H1 (cell line): ENCODE measurements at regions not wholly inside any gene's neighbourhood (a gene's known extent, or its start where the extent isn't known, plus 50 kb on each side); places are given as distances from the start of the nearest gene placed in this dataset.

ENCODE experiments used
- CTCF ChIA-PET: fragments of 300-600 bp; sonication (Branson Sonifier 250); formaldehyde crosslinking; loops from one replicate; lab custom pipeline; 2021; ENCODE audit not compliant: partially characterized antibody; lab: Charles Lee
- POLR2A ChIA-PET: fragments of 300-600 bp; sonication (Branson Sonifier 250); formaldehyde crosslinking; loops from one replicate; lab custom pipeline; 2021; ENCODE audit warnings: inconsistent platforms; ENCODE audit not compliant: partially characterized antibody; lab: Charles Lee
- DNase-seq, 2 experiments: peaks; one replicate each; pipeline versions ENCODE4 v3.0.0 to v3.0.0-alpha.2; 2010 to 2022; ENCODE audit warnings: low spot score in 2 of 2, low read depth in 1 of 2, mixed read lengths in 1 of 2
- FAIRE-seq: peaks from 2 replicates; lab custom pipeline; 2011; peaks lifted over from hg19 to GRCh38; lab: Jason Lieb, UNC
- H2AFZ ChIP-seq: 2 replicates; pipeline ENCODE4 v1.8.1; 2012; ENCODE audit warnings: low read length, inconsistent platforms
- H2AK5ac ChIP-seq: 2 replicates; pipeline ENCODE4 v1.6.1; 2013; ENCODE audit warnings: low read depth, low read length
- H2BK120ac ChIP-seq: replicated peaks from 2 replicates; pipeline ENCODE3; 2013; ENCODE audit warnings: low read depth, low read length, inconsistent platforms
- H2BK12ac ChIP-seq: 2 replicates; pipeline ENCODE4 v1.6.1; 2013; ENCODE audit warnings: low read depth, low read length
- H2BK15ac ChIP-seq: 2 replicates; pipeline ENCODE4 v1.6.1; 2013; ENCODE audit warnings: low read length
- H2BK20ac ChIP-seq: 2 replicates; pipeline ENCODE4 v1.6.1; 2013; ENCODE audit warnings: low read length
- H2BK5ac ChIP-seq: 2 replicates; pipeline ENCODE4 v1.6.1; 2013; ENCODE audit warnings: low read depth, low read length
- H3K14ac ChIP-seq: 2 replicates; pipeline ENCODE4 v1.6.1; 2013; ENCODE audit warnings: inconsistent platforms; ENCODE audit not compliant: insufficient read length
- H3K18ac ChIP-seq: 2 replicates; pipeline ENCODE4 v1.6.1; 2013; ENCODE audit warnings: low read length; ENCODE audit errors: extremely low read depth
- H3K23ac ChIP-seq: 2 replicates; pipeline ENCODE4 v1.6.1; 2013; ENCODE audit warnings: inconsistent platforms; ENCODE audit not compliant: insufficient read length
- H3K23me2 ChIP-seq: 2 replicates; pipeline ENCODE4 v1.6.1; 2013; ENCODE audit warnings: low read depth, low read length
- H3K27ac ChIP-seq: 2 replicates; pipeline ENCODE4 v1.6.1; 2011; ENCODE audit warnings: low read depth, low read length, inconsistent platforms
- H3K27me3 ChIP-seq, 4 experiments: replicated peaks in 1 of 4; 1 replicate in 1 of 4; 2 replicates in 3 of 4; pipeline versions ENCODE4 v1.6.1 to v1.8.1; 2011 to 2013; ENCODE audit warnings: low read length in 3 of 4, mild to moderate bottlenecking in 3 of 4, inconsistent platforms in 2 of 4, mixed read lengths in 2 of 4, moderate library complexity in 1 of 4; ENCODE audit not compliant: control insufficient read depth in 3 of 4, insufficient read depth in 3 of 4; ENCODE audit errors: extremely low read depth in 1 of 4
- H3K36me3 ChIP-seq, 4 experiments: 2 replicates each; pipeline versions ENCODE4 v1.6.1 to v1.8.1; 2011 to 2013; ENCODE audit warnings: mild to moderate bottlenecking in 4 of 4, low read length in 3 of 4, moderate library complexity in 2 of 4, control low read depth in 1 of 4, inconsistent platforms in 1 of 4; ENCODE audit not compliant: insufficient read depth in 4 of 4, control insufficient read depth in 2 of 4
- H3K4ac ChIP-seq: replicated peaks from 2 replicates; pipeline ENCODE3; 2013; ENCODE audit warnings: low read length, low read depth, mixed read lengths, inconsistent platforms; ENCODE audit not compliant: insufficient read length
- H3K4me1 ChIP-seq, 4 experiments: replicated peaks in 1 of 4; 1 replicate in 1 of 4; 2 replicates in 3 of 4; pipeline versions ENCODE4 v1.6.1 to v1.8.1; 2011 to 2013; ENCODE audit warnings: low read length in 3 of 4, inconsistent platforms in 2 of 4, mixed read lengths in 1 of 4; ENCODE audit not compliant: insufficient read depth in 4 of 4, control insufficient read depth in 3 of 4
- H3K4me2 ChIP-seq, 2 experiments: 2 replicates each; pipeline versions ENCODE4 v1.6.1 to v1.8.1; 2011 to 2013; ENCODE audit warnings: low read depth in 2 of 2, low read length in 2 of 2, control low read depth in 1 of 2, inconsistent platforms in 1 of 2, mild to moderate bottlenecking in 1 of 2; ENCODE audit not compliant: insufficient read depth in 1 of 2
- H3K4me3 ChIP-seq, 4 experiments: fragments of 200-600, 300-600 bp in 1 of 4; sonication (generic), shearing (Covaris generic), sonication (Bioruptor Twin) in 1 of 4; 2 replicates each; pipeline versions ENCODE4 v1.5.1 to v1.8.1; 2011 to 2016; ENCODE audit warnings: low read length in 4 of 4, low read depth in 3 of 4, control low read depth in 2 of 4, inconsistent platforms in 2 of 4, mild to moderate bottlenecking in 2 of 4, mixed read lengths in 1 of 4, moderate library complexity in 1 of 4; ENCODE audit not compliant: insufficient read depth in 2 of 4; ENCODE audit errors: extremely low read depth in 1 of 4
- H3K56ac ChIP-seq: replicated peaks from 2 replicates; pipeline ENCODE3; 2013; ENCODE audit warnings: low read depth, mild to moderate bottlenecking, mixed read lengths, low read length, inconsistent platforms; ENCODE audit not compliant: insufficient read length
- H3K79me1 ChIP-seq: 2 replicates; pipeline ENCODE4 v1.6.1; 2013; ENCODE audit warnings: low read depth, low read length, control low read depth
- H3K79me2 ChIP-seq, 2 experiments: 2 replicates each; pipeline versions ENCODE4 v1.6.1 to v1.8.1; 2012 to 2013; ENCODE audit warnings: low read length in 2 of 2, mild to moderate bottlenecking in 2 of 2, inconsistent platforms in 1 of 2; ENCODE audit not compliant: insufficient read depth in 2 of 2, control insufficient read depth in 1 of 2
- H3K9ac ChIP-seq, 4 experiments: replicated peaks in 1 of 4; 1 replicate in 1 of 4; 2 replicates in 3 of 4; pipeline versions ENCODE4 v1.6.1 to v1.8.1; 2011 to 2013; ENCODE audit warnings: low read depth in 3 of 4, low read length in 3 of 4, control low read depth in 2 of 4, mild to moderate bottlenecking in 2 of 4, moderate library complexity in 2 of 4, inconsistent platforms in 1 of 4; ENCODE audit errors: extremely low read depth in 1 of 4
- H3K9me3 ChIP-seq, 2 experiments: 2 replicates each; pipeline versions ENCODE4 v1.6.1 to v1.8.1; 2012 to 2013; ENCODE audit warnings: mild to moderate bottlenecking in 2 of 2, moderate library complexity in 2 of 2, control low read depth in 1 of 2, inconsistent platforms in 1 of 2, low read depth in 1 of 2, low read length in 1 of 2, mixed read lengths in 1 of 2; ENCODE audit not compliant: insufficient read depth in 2 of 2
- H4K20me1 ChIP-seq, 2 experiments: replicated peaks in 1 of 2; 2 replicates each; pipeline versions ENCODE3 to v1.8.1; 2011 to 2013; ENCODE audit warnings: inconsistent platforms in 2 of 2, low read length in 2 of 2, mild to moderate bottlenecking in 1 of 2; ENCODE audit not compliant: insufficient read depth in 2 of 2, control insufficient read depth in 1 of 2
- H4K5ac ChIP-seq: 2 replicates; pipeline ENCODE4 v1.6.1; 2013; ENCODE audit warnings: low read length, low read depth, mixed read lengths, inconsistent platforms; ENCODE audit not compliant: insufficient read length
- H4K8ac ChIP-seq: 2 replicates; pipeline ENCODE4 v1.8.0; 2013; ENCODE audit warnings: mild to moderate bottlenecking, moderate library complexity, low read length, inconsistent platforms; ENCODE audit not compliant: insufficient read depth; ENCODE audit errors: extremely low read depth
- H4K91ac ChIP-seq: replicated peaks from 2 replicates; pipeline ENCODE3; 2013; ENCODE audit warnings: low read length, mixed read lengths, inconsistent platforms; ENCODE audit not compliant: insufficient read length
- BCL11A ChIP-seq, 2 experiments: IDR thresholded peaks; one replicate each; pipeline ENCODE4 v1.6.1; 2011; ENCODE audit warnings: low read depth in 2 of 2, low read length in 2 of 2, mild to moderate bottlenecking in 2 of 2
- RNF2 ChIP-seq: fragments of 200-900, 300-1000 bp; sonication (generic); IDR thresholded peaks from 2 replicates; pipeline ENCODE4 v1.7.1; 2016; ENCODE audit warnings: borderline replicate concordance, low read depth, mild to moderate bottlenecking, antibody characterized with exemption, low read length; ENCODE audit not compliant: poor library complexity, severe bottlenecking; ENCODE audit errors: missing control alignments
- SP1 ChIP-seq: IDR thresholded peaks from 2 replicates; pipeline ENCODE4 v1.6.1; 2011; ENCODE audit warnings: low read depth, low read length
- WGBS, 2 experiments: shearing (Covaris generic) in 1 of 2; methylation state at CpG; one replicate each; pipeline versions ENCODE4 v1.1.6 to v1.1.7; 2013 to 2015; ENCODE audit warnings: low lambda C conversion rate in 2 of 2, mixed read lengths in 2 of 2, inconsistent platforms in 1 of 2, low coverage in 1 of 2, missing lambda C conversion rate in 1 of 2; ENCODE audit not compliant: insufficient replicate concordance in 2 of 2, insufficient coverage in 1 of 2, insufficient read length in 1 of 2; ENCODE audit errors: extremely low coverage in 1 of 2, missing lambda C conversion rate in 1 of 2; 5-methylcytosine and 5-hydroxymethylcytosine counted together

DNA sequence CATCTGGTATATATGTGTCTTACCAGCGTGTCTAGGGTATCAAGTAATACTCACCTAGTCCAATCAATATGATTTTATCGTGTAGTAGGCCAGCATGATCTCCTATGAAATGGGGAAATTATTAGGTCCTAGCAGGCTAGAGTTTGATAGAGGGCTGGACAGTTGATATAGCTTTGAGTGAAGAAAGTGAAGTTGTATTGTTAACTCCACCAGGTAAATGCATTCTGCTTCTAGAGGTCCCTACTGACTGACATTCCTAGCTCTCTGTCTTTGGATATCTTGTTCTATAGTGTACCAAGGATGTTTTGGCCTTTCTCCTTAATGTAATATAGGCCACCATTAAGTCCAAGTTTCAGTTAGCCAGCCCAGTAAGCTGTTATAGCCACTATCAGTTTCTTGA lies 97.4 kb downstream of the EBNA1BP2 start:
- POLR2A ChIA-PET: interaction anchor here (1.1 to 2.5 kb wide), 5 partner anchors 13 to 162 kb away, joined by 3 to 13 read pairs (median 6); no protein-coding TSS in a partner anchor
- Histone ChIP-seq H3K14ac (no peak overlapping the region), H4K91ac (no peak overlapping the region), H3K27ac (no peak overlapping the region), H4K20me1 (no peaks in the 10 kb centered on the region), H3K79me2 (no peaks in the 10 kb centered on the region), H2BK5ac (no peak overlapping the region), H3K9me3 (no peaks in the 10 kb centered on the region), H3K4me3 (no peak overlapping the region), H3K27me3 (no peaks in the 10 kb centered on the region), H3K4me2 (no peak overlapping the region), H3K23me2 (no peaks in the 10 kb centered on the region), H2AK5ac (no peak overlapping the region), H2BK20ac (no peak overlapping the region; the same call in 1 of the 2 replicates), H3K23ac (no peak overlapping the region), H4K8ac (no peak overlapping the region), H2AFZ (no peak overlapping the region), H3K56ac (no peak overlapping the region), H2BK12ac (no peak overlapping the region), H3K79me1 (no peaks in the 10 kb centered on the region), H3K9ac (no peak overlapping the region), H2BK120ac (no peak overlapping the region), H3K36me3 (no peaks in the 10 kb centered on the region), H3K4me1 (peaks cover 0 to 8% (median 3%) of the 10 kb centered on the region in 4 experiments; a peak in 5 of 7 replicates), H3K18ac (no peak overlapping the region), H3K4ac (no peak overlapping the region), H2BK15ac (no peak overlapping the region), H4K5ac (no peak overlapping the region)
- CTCF ChIA-PET: interaction anchor here (0.7 to 12.1 kb wide), 33 partner anchors 10 to 340 kb away, joined by 3 to 353 read pairs (median 4); partner anchors contain the start of genes TMEM269 and ZNF691
- WGBS, 2 experiments: 91% methylated on average over 2 of the region's 2 CpGs; no CpG with 5 or more reads in 1 of the 2 experiments
- no peak for DNase-seq
- no peak for FAIRE-seq
- no peak for TF ChIP-seq SP1
- no peak for TF ChIP-seq RNF2
- TF ChIP-seq BCL11A (IDR thresholded peaks at IDR 0.05; ENCODE audit: low read depth in 2 of 2, low read length in 2 of 2): no peak
